Keratinocyte (primary cell): ENCODE measurements at regions not wholly inside any gene's neighbourhood (a gene's known extent, or its start where the extent isn't known, plus 50 kb on each side); places are given as distances from the start of the nearest gene placed in this dataset.

Experiments
- DNase-seq: peaks from one replicate; pipeline ENCODE4 v3.0.0-alpha.2; 2011; ENCODE audit warnings: low read depth, missing footprints, low spot score
- FAIRE-seq: peaks from 2 replicates; lab custom pipeline; 2011; peaks lifted over from hg19 to GRCh38; lab: Jason Lieb, UNC
- H2AFZ ChIP-seq: 2 replicates; pipeline ENCODE4 v1.6.0; 2012; ENCODE audit warnings: low read length, control low read depth, inconsistent platforms; ENCODE audit not compliant: control insufficient read depth
- H3K27ac ChIP-seq: 2 replicates; pipeline ENCODE4 v1.5.1; 2011; ENCODE audit warnings: low read length; ENCODE audit not compliant: control insufficient read depth, insufficient read depth
- H3K27me3 ChIP-seq: 3 replicates; pipeline ENCODE4 v1.6.0; 2011; ENCODE audit warnings: low read length; ENCODE audit not compliant: control insufficient read depth, insufficient read depth; ENCODE audit errors: extremely low read depth
- H3K36me3 ChIP-seq, 2 experiments: 2 replicates in 1 of 2; 3 replicates in 1 of 2; pipeline ENCODE4 v1.5.1; 2011; ENCODE audit warnings: low read length in 2 of 2, mild to moderate bottlenecking in 1 of 2; ENCODE audit not compliant: control insufficient read depth in 2 of 2, insufficient read depth in 2 of 2; ENCODE audit errors: extremely low read depth in 1 of 2
- H3K4me1 ChIP-seq: 3 replicates; pipeline ENCODE4 v1.5.1; 2011; ENCODE audit warnings: low read length; ENCODE audit not compliant: control insufficient read depth, insufficient read depth; ENCODE audit errors: extremely low read depth
- H3K4me2 ChIP-seq: 3 replicates; pipeline ENCODE4 v1.6.0; 2011; ENCODE audit warnings: low read depth, low read length; ENCODE audit not compliant: control insufficient read depth, insufficient read depth; ENCODE audit errors: extremely low read depth
- H3K4me3 ChIP-seq, 3 experiments: fragments of 200-600 bp in 1 of 3; sonication (generic) in 1 of 3; 2 replicates in 2 of 3; 3 replicates in 1 of 3; pipeline ENCODE4 v1.5.1; 2011 to 2016; ENCODE audit warnings: low read length in 3 of 3, mild to moderate bottlenecking in 3 of 3, control low read depth in 2 of 3, inconsistent platforms in 1 of 3, low read depth in 1 of 3, mixed read lengths in 1 of 3, mixed run types in 1 of 3, moderate library complexity in 1 of 3; ENCODE audit not compliant: control insufficient read depth in 2 of 3, insufficient read depth in 2 of 3; ENCODE audit errors: extremely low read depth in 1 of 3
- H3K79me2 ChIP-seq: 2 replicates; pipeline ENCODE4 v1.6.0; 2012; ENCODE audit warnings: low read length; ENCODE audit not compliant: control insufficient read depth, insufficient read depth
- H3K9ac ChIP-seq: 3 replicates; pipeline ENCODE4 v1.6.0; 2011; ENCODE audit warnings: low read length; ENCODE audit not compliant: control insufficient read depth, insufficient read depth; ENCODE audit errors: extremely low read depth
- H3K9me1 ChIP-seq: 3 replicates; pipeline ENCODE4 v1.6.0; 2011; ENCODE audit warnings: low read length; ENCODE audit not compliant: control insufficient read depth, insufficient read depth; ENCODE audit errors: extremely low read depth
- H3K9me3 ChIP-seq: 2 replicates; pipeline ENCODE4 v1.5.1; 2012; ENCODE audit warnings: low read depth, low read length; ENCODE audit not compliant: control insufficient read depth
- H4K20me1 ChIP-seq: 3 replicates; pipeline ENCODE4 v1.6.0; 2011; ENCODE audit warnings: low read length; ENCODE audit not compliant: control insufficient read depth, insufficient read depth; ENCODE audit errors: extremely low read depth
- CTCF ChIP-seq, 3 experiments: IDR thresholded peaks in 1 of 3; conservative IDR thresholded peaks in 1 of 3; optimal IDR thresholded peaks in 1 of 3; 2 replicates in 2 of 3; 3 replicates in 1 of 3; pipeline versions ENCODE3 to v1.5.1; 2011; ENCODE audit warnings: low read length in 3 of 3, mild to moderate bottlenecking in 3 of 3, moderate library complexity in 2 of 3, control low read depth in 1 of 3, inconsistent platforms in 1 of 3; ENCODE audit not compliant: insufficient read depth in 2 of 3; ENCODE audit errors: extremely low read depth in 1 of 3
- EZH2 ChIP-seq: IDR thresholded peaks from one replicate; pipeline ENCODE4 v1.6.1; 2012; ENCODE audit warnings: inconsistent platforms, mild to moderate bottlenecking, low read length, moderate library complexity
- dilution Hi-C: fragments of 300-500 bp; cut with MboI; formaldehyde crosslinking; loops from one replicate; pipeline ENCODE4 v1.7.0; 2020; ENCODE audit warnings: low sequenced_read_pairs; ENCODE audit not compliant: extremely low pct_ligation_motif_present

DNA sequence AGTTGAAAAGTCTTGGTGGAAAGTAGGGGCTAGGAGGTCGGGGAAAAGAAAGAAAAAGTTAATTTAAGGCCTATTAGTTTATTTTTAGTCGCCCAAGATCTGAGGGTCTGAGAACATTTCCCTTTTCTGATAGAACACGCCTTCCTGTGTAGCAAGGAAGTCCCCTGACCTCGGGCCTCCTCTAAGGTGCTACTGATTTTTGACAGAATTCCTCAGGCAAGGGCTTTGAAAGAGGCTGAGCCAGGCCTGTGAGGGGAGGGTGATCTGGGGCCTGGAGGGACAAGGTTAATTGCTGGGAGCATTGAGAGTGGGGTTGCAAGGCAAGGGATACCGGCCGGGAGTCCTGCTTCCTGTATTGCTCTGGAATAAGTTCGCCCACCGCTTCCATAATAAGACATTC lies 131.4 kb upstream of the MYCN start:
- no peak overlapping the region for H3K27ac ChIP-seq
- H3K27me3 ChIP-seq, result no peaks in the 10 kb centered on the region
- TF ChIP-seq EZH2, result no peak
- no peak for TF ChIP-seq CTCF (optimal IDR thresholded peaks at IDR 0.05 in 1 of 3, IDR thresholded peaks at IDR 0.05 in 1 of 3, conservative IDR thresholded peaks at IDR 0.05 in 1 of 3; ENCODE audit: extremely low read depth in 1 of 3, insufficient read depth in 2 of 3, low read length in 3 of 3)
- no peaks in the 10 kb centered on the region for H3K4me1 ChIP-seq
- DNase-seq (no peak), FAIRE-seq (no peak)
- no peak overlapping the region for H3K4me2 ChIP-seq
- H3K4me3 ChIP-seq, result no peak overlapping the region
- H3K9ac ChIP-seq, result no peak overlapping the region
- H3K9me3 ChIP-seq, result no peaks in the 10 kb centered on the region
- no peaks in the 10 kb centered on the region for H3K79me2 ChIP-seq
- H3K36me3 ChIP-seq, result no peaks in the 10 kb centered on the region
- no peaks in the 10 kb centered on the region for H3K9me1 ChIP-seq
- no peaks in the 10 kb centered on the region for H4K20me1 ChIP-seq
- no peak overlapping the region for H2AFZ ChIP-seq
- dilution Hi-C loops, result no loop called here

GRCh38 chr2:15809404-15809803 lies 130.9 kb upstream of the MYCN start:
- no peaks in the 10 kb centered on the region for H3K27me3 ChIP-seq
- no peaks in the 10 kb centered on the region for H3K79me2 ChIP-seq
- H3K9me1 ChIP-seq, result no peaks in the 10 kb centered on the region
- H3K4me1 ChIP-seq, result no peaks in the 10 kb centered on the region
- no peak overlapping the region for H3K4me3 ChIP-seq
- dilution Hi-C loops, result no loop called here
- H4K20me1 ChIP-seq, result no peaks in the 10 kb centered on the region
- no peak overlapping the region for H3K9ac ChIP-seq
- FAIRE-seq (no peak), DNase-seq (no peak)
- no peak for TF ChIP-seq EZH2
- TF ChIP-seq CTCF (optimal IDR thresholded peaks at IDR 0.05 in 1 of 3, IDR thresholded peaks at IDR 0.05 in 1 of 3, conservative IDR thresholded peaks at IDR 0.05 in 1 of 3; ENCODE audit: extremely low read depth in 1 of 3, insufficient read depth in 2 of 3, low read length in 3 of 3), result no peak
- no peak overlapping the region for H3K4me2 ChIP-seq
- H2AFZ ChIP-seq, result no peak overlapping the region
- no peak overlapping the region for H3K27ac ChIP-seq
- H3K36me3 ChIP-seq, result no peaks in the 10 kb centered on the region
- no peaks in the 10 kb centered on the region for H3K9me3 ChIP-seq
